ENCODE measurements at regions not wholly inside any gene's neighbourhood (a gene's known extent, or its start where the extent isn't known, plus 50 kb on each side); places are given as distances from the start of the nearest gene placed in this dataset.

- WGBS: 87% methylated on average over 2 of the region's 2 CpGs
- Histone ChIP-seq H3K4me3 (ENCODE audit: low read depth, low read length) (no peak overlapping the region), H3K4me1 (ENCODE audit: insufficient read depth) (no peaks in the 10 kb centered on the region), H3K36me3 (ENCODE audit: insufficient read depth) (no peaks in the 10 kb centered on the region), H3K27ac (ENCODE audit: low read depth) (no peak overlapping the region)
- no peak for DNase-seq (ENCODE audit: extremely low spot score)
Observed at GRCh38 chr15:39115379-39116057, 465.4 kb upstream of the THBS1 start.

DNA sequence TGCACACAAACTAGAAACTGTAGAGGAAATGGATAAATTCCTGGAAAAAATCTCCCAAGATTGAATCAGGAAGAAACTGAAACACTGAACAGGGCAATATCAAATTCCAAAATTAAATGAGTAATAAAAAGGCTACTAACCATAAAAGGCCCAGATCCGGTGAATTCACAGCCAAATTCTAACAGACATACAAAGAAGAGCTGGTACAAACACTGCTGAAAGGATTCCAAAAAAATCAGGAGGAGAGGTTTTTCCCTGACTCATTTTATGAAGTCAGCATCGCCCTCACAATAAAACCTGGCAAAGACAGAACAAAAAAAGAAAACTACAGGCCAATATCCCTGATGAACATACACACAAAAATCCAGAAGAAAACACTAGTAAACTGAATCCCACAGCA lies 462.4 kb upstream of the THBS1 start:
- no peak for DNase-seq (ENCODE audit: extremely low spot score)
- Histone ChIP-seq H3K27ac (ENCODE audit: low read depth) (no peak overlapping the region), H3K4me1 (ENCODE audit: insufficient read depth) (no peaks in the 10 kb centered on the region), H3K36me3 (ENCODE audit: insufficient read depth) (peaks cover under 1% of the 10 kb centered on the region), H3K4me3 (ENCODE audit: low read depth, low read length) (no peak overlapping the region)
- WGBS: 45% methylated on average over 2 of the region's 2 CpGs

- Histone ChIP-seq H3K27ac (ENCODE audit: low read depth) (no peak overlapping the region), H3K4me3 (ENCODE audit: low read depth, low read length) (no peak overlapping the region), H3K4me1 (ENCODE audit: insufficient read depth) (no peaks in the 10 kb centered on the region), H3K36me3 (ENCODE audit: insufficient read depth) (peaks cover 2% of the 10 kb centered on the region)
- DNase-seq (ENCODE audit: extremely low spot score): no peak
- WGBS: 90% methylated on average over 7 of the region's 7 CpGs
Observed at GRCh38 chr15:39124155-39124552, 456.7 kb upstream of the THBS1 start.

DNA sequence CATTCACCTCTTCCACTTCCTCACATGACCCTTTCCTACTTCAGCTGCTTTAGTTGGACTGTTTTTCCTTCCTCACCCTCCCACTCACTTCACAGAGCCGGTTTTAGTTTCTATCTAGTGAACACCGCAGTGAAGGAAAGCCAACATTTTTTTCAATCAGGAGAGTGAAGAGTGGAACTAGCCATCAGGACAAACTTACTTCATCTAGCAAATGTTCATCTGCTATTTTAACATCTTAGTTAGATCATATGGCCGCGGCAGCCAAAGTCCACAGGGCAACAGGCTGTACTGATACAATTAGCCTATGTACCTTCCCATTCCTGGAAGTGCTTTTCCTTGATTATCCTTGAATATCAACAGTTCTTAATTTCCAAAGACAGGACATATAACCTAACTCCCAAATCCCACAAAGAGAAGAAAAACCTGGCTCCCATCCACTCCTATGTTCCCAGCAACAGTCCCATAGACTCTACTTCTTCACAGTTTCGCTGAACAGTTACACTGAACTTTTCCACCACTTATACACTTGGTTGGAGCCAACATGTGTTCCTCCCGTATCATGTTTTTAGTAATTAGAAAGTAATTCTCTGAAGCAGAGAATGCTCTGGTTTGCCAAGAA lies 456.2 kb upstream of the THBS1 start:
- 80% methylated on average over 6 of the region's 6 CpGs for WGBS
- Histone ChIP-seq H3K27ac (ENCODE audit: low read depth) (no peak overlapping the region), H3K36me3 (ENCODE audit: insufficient read depth) (peaks cover 2% of the 10 kb centered on the region), H3K4me3 (ENCODE audit: low read depth, low read length) (no peak overlapping the region), H3K4me1 (ENCODE audit: insufficient read depth) (no peaks in the 10 kb centered on the region)
- DNase-seq (ENCODE audit: extremely low spot score): no peak

GRCh38 chr15:39125226-39125625 lies 455.7 kb upstream of the THBS1 start:
- no peaks in the 10 kb centered on the region for H3K4me1 ChIP-seq (ENCODE audit: insufficient read depth)
- no peak for DNase-seq (ENCODE audit: extremely low spot score)
- peaks cover 2% of the 10 kb centered on the region for H3K36me3 ChIP-seq (ENCODE audit: insufficient read depth)
- no peak overlapping the region for H3K27ac ChIP-seq (ENCODE audit: low read depth)
- 75% methylated on average over 2 of the region's 2 CpGs for WGBS
- H3K4me3 ChIP-seq (ENCODE audit: low read depth, low read length): no peak overlapping the region

DNA sequence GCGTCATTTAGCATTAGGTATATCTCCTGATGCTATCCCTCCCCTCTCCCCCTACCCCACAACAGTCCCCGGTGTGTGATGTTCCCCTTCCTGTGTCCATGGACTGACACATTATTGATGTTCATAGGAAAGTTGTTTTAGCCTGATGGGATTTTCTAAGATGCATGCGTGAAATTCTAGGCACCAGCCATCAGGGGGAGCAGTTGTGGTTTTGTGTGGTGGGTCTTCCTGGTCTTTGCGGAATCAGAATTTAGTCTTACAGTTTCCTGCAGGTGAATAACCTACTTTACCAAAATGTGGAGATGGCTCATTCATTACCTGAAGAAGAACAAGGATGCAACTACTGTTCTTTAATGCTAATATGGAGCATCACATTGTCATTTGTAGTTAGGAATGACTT lies 455.0 kb upstream of the THBS1 start:
- H3K36me3 ChIP-seq (ENCODE audit: insufficient read depth): peaks cover 2% of the 10 kb centered on the region
- WGBS: 65% methylated on average over 4 of the region's 4 CpGs
- no peaks in the 10 kb centered on the region for H3K4me1 ChIP-seq (ENCODE audit: insufficient read depth)
- DNase-seq (ENCODE audit: extremely low spot score): no peak
- no peak overlapping the region for H3K4me3 ChIP-seq (ENCODE audit: low read depth, low read length)
- no peak overlapping the region for H3K27ac ChIP-seq (ENCODE audit: low read depth)

DNA sequence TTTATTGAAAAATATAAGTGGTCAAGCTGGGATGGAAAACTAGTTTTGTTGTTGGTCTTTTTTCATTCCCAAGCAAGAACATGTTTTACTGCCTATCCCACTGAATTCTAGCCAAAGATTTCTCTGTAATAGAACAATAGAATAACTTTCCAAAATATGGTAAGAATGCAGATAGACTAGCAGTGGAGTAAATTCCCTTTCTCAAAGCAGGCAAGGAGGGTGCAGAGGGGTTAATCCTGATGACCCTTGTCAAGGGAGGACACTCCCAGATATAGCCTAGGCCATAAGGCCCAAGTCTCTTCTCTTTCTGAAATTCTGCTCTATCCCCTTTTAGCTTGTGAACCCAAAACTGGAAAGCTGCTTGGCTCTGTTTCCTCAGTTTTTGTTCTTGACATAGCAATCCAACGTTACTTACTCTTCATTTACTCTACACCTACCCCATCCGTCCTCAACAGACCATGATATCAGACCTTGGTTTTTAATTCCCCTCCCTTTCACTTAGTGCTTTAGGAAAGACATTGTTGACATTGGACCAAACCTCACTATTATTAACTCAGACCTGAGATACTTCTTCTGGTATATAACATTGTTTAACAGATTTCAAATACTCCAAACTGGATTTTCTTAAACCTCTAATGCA lies 453.6 kb upstream of the THBS1 start:
- Histone ChIP-seq H3K36me3 (ENCODE audit: insufficient read depth) (peaks cover 2% of the 10 kb centered on the region), H3K4me1 (ENCODE audit: insufficient read depth) (no peaks in the 10 kb centered on the region), H3K4me3 (ENCODE audit: low read depth, low read length) (no peak overlapping the region), H3K27ac (ENCODE audit: low read depth) (no peak overlapping the region)
- WGBS: 34% methylated on average over 2 of the region's 2 CpGs
- DNase-seq (ENCODE audit: extremely low spot score): no peak

DNA sequence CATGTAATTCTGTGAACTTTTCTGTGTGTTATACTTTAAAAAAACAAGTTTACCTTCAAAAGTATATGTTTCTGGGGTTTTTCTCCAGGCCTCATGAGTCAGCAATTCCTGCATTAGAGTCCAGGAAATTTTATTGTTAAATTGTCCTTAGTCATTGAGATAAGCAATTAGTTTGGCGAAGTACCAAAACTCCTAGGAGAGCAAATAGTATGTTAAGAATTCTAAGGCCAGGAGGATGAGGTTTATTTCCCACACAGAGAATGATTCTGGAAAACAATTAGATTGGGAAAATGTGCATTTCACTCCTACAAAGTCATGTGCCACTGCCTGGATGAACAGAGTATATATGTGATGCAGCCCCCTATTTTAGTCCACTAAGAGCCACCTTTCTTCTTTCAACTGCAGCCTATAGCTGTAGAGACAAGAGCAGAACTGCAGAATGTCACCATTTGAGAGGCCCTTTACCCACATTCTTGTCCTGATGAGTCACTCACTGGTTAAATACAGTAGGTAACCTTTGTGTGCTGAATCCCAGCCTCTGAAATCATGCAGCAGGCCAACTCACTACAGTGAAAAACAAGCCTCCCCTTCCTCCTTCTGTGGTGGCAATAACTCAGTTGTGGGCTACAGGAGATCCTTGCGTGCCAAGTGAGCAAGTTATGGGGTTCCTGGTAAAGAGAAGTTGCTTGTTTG lies 452.8 kb upstream of the THBS1 start:
- no peak overlapping the region for H3K27ac ChIP-seq (ENCODE audit: low read depth)
- H3K36me3 ChIP-seq (ENCODE audit: insufficient read depth): peaks cover 2% of the 10 kb centered on the region
- no peak overlapping the region for H3K4me3 ChIP-seq (ENCODE audit: low read depth, low read length)
- no peak for DNase-seq (ENCODE audit: extremely low spot score)
- H3K4me1 ChIP-seq (ENCODE audit: insufficient read depth): no peaks in the 10 kb centered on the region
- 40% methylated on average over 2 of the region's 2 CpGs for WGBS

GRCh38 chr15:39128746-39129145 lies 452.1 kb upstream of the THBS1 start:
- H3K36me3 ChIP-seq (ENCODE audit: insufficient read depth): no peaks in the 10 kb centered on the region
- H3K4me3 ChIP-seq (ENCODE audit: low read depth, low read length): no peak overlapping the region
- 76% methylated on average over 2 of the region's 2 CpGs for WGBS
- peaks cover 1% of the 10 kb centered on the region for H3K4me1 ChIP-seq (ENCODE audit: insufficient read depth)
- no peak overlapping the region for H3K27ac ChIP-seq (ENCODE audit: low read depth)
- DNase-seq (ENCODE audit: extremely low spot score): no peak

DNA sequence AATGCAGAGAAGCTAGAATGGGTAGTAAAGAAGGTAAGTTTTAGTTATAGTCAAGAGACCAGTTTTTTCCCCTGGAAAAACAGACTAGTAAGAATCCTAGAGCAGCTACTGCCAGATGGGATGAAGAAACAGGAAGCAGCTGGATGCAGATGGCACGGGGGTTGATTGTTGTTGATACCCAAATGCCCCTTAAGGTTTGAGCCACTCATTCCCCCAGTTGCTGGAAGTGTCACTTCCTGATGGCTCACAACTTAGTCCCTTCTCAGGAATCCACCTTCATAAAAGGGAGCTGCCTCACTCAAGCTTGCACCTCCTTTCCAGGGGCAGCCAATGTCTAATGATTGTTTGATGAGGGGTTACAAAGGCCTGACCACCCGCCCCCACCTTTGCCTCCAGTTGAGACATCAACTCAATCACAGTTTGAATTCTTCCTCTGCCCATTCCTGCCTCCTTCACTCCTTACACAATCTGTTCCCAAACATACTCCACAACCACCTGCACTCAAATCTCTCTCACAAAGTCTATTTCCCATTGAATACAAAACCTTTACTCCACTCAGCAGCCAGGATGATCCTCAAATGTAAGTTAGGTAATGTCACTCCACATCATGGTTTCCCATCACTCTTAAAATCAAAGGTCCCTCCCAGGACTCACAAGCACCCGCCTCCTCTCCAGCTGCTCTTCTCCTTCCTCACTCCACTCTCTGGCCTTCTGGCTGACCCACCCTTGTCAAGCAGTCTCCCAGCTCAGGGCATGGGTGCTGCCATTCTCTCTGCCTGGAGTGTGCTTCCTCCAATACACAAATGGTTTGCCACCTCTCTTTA lies 450.1 kb upstream of the THBS1 start:
- Histone ChIP-seq H3K36me3 (ENCODE audit: insufficient read depth) (no peaks in the 10 kb centered on the region), H3K4me3 (ENCODE audit: low read depth, low read length) (no peak overlapping the region), H3K4me1 (ENCODE audit: insufficient read depth) (peaks cover 1% of the 10 kb centered on the region), H3K27ac (ENCODE audit: low read depth) (no peak overlapping the region)
- no peak for DNase-seq (ENCODE audit: extremely low spot score)
- 91% methylated on average over 3 of the region's 3 CpGs for WGBS

GRCh38 chr15:39131609-39132008 lies 449.3 kb upstream of the THBS1 start:
- peaks cover 1% of the 10 kb centered on the region for H3K4me1 ChIP-seq (ENCODE audit: insufficient read depth)
- WGBS: 78% methylated on average over 4 of the region's 4 CpGs
- H3K27ac ChIP-seq (ENCODE audit: low read depth): no peak overlapping the region
- no peaks in the 10 kb centered on the region for H3K36me3 ChIP-seq (ENCODE audit: insufficient read depth)
- no peak overlapping the region for H3K4me3 ChIP-seq (ENCODE audit: low read depth, low read length)
- DNase-seq (ENCODE audit: extremely low spot score): no peak

- no peak for DNase-seq (ENCODE audit: extremely low spot score)
- Histone ChIP-seq H3K4me1 (ENCODE audit: insufficient read depth) (peaks cover 1% of the 10 kb centered on the region), H3K27ac (ENCODE audit: low read depth) (no peak overlapping the region), H3K4me3 (ENCODE audit: low read depth, low read length) (no peak overlapping the region), H3K36me3 (ENCODE audit: insufficient read depth) (no peaks in the 10 kb centered on the region)
- WGBS: 75% methylated on average over 3 of the region's 3 CpGs
Observed at GRCh38 chr15:39132070-39132469, 448.8 kb upstream of the THBS1 start.

- Histone ChIP-seq H3K4me3 (ENCODE audit: low read depth, low read length) (no peak overlapping the region), H3K27ac (ENCODE audit: low read depth) (no peak overlapping the region), H3K4me1 (ENCODE audit: insufficient read depth) (peaks cover 1% of the 10 kb centered on the region), H3K36me3 (ENCODE audit: insufficient read depth) (no peaks in the 10 kb centered on the region)
- no peak for DNase-seq (ENCODE audit: extremely low spot score)
- WGBS: 42% methylated on average over 2 of the region's 2 CpGs
Observed at GRCh38 chr15:39132954-39133600, 447.8 kb upstream of the THBS1 start.

Measured in urinary bladder (tissue), 3 donors.